HG02610 (cell line): ENCODE measurements at regions not wholly inside any gene's neighbourhood (a gene's known extent, or its start where the extent isn't known, plus 50 kb on each side); places are given as distances from the start of the nearest gene placed in this dataset.

Source experiments
- ATAC-seq: cut with Tn5 transposase; IDR thresholded peaks from one replicate; pipeline ENCODE4 v1.9.1; 2021; ENCODE audit warnings: mild to moderate bottlenecking, moderate library complexity; ENCODE audit not compliant: unreplicated experiment

DNA sequence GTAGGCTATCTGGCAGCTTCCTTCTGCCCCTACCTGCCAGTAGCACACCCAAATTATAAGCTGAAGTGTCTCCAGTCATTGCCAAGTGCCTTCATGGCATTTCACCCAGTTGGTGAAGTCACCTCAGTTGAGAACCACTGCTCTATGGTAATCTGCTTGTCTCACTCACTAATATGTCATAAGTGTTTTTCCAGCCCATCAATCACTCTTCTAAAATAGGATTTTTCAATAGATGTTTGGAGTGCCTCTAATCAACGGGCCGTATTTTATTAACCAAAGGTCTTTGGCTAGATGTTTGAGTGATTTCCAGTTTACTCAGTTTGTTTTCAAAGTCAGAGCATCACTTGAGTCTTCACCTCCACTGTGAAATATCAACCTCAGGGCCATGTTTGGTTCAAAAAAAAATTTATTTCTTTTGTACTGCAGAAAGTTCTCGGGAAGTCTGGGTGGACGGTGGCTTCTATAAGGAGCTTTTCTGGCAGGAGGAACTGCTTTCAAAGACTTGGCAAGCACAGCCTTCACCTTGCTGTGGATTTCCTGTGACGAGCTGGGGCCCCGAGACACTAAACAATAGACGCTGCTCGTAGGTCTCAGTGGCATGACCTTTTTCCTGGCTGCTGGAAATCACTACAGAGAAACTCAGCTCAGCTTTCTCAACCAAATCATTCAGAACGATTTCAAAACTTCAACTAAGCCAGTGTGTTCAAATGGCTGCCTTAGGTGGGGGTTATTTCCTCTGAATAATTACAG, 95.2 kb upstream of the FOXF1 start:
- no peak for ATAC-seq

DNA sequence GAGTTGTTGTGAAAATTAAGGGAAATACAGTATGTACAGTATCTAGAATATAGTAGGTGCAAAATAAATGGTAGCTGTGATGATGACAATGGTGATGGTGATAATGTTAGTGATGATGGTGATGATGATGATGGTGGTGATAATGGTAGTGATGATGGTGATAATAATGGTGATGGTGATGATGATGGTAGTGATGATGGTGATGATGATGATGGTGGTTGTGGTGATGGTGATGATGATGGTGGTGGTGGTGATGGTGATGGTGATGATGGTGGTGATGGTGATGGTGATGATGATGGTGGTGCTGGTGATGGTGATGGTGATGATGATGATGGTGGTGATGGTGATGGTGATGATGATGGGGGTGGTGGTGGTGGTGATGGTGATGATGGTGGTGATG, 91.3 kb upstream of the FOXF1 start:
- ATAC-seq: no peak

- no peak for ATAC-seq
Observed at GRCh38 chr16:86419518-86419917, 90.8 kb upstream of the FOXF1 start.

DNA sequence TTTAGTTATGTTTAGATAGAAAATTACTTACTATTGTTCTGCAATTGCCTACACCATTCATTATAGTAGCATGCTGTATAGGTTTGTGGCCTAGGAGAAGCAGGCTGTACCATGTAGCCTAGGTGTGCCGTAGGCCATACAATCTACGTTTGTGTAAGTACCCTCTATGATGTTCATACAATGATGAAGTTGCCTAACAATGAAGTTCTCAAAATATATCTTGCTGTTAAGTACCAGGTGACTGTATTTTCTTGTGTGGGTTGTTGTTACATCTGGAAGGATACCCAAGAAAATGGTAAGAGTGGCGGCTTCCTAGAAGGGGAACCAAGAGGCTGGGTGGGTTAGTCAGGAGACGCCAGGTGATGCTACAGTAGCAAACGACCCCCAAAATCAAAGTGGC, 88.3 kb upstream of the FOXF1 start:
- no peak for ATAC-seq

GRCh38 chr16:86424398-86424797, 85.9 kb upstream of the FOXF1 start:
- no peak for ATAC-seq

DNA sequence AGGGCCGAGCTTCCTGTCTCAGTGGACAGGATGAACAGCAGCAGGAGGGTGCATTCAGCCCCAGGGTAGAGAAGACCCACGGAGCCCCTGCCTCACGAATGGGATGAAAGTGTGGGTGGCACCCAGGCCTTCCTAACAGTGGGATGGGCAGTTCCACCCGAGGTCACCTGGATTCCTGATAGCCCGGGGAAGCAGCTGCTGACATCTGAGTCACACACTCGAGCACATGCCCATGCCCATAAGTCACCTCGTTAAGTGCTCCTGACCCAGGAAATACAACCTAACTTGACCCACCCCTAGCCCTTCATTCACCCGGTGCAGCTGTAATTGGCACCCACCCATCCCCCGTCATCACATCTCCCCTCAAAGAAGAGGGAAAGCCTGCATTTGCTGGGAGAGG, 85.3 kb upstream of the FOXF1 start:
- ATAC-seq: no peak

DNA sequence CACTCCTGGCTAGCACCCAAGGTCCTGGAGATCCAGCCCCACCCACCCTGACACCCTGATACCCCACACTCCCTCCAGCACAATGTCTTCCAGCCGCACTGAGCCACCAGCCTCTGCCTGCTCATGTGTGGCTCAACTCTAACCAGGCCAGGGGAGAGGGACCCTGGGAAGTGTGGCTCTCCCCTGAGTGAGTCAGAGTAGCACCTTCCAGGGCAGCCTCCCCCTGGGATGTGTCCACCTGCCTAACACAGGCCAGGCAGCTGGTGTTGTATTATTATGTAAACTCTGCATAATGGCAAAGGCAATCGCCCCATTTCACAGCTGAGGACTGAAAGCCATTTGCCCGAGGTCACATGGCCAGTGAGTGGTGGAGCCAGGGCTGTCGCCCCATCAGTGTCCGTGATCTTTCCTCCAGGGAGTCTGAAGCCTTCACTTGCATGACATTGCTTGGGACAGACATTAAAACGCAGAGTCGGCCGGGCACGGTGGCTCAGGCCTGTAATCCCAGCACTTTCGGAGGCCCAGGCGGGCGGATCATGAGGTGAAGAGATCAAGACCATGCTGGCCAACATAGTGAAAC, 84.2 kb upstream of the FOXF1 start:
- ATAC-seq: no peak

DNA sequence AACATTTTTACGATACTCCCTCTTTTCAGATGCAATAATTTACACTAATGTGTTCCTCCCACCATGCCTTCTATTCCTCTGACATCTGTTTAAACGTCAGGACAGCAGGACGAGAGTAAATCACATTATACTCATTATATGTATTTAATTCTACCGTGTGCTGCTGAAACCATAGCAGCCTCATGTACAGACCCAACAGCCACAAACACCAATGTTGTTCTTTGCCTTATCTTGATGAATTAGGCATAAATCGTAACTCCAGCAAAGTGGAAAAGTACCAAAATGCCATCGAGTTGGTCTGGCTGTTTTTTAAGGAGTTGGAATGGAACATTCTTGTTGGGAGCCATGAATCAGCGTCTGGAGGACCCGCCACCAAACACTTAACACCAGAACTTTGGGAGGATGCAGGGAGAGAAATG, 82.9 kb upstream of the FOXF1 start:
- ATAC-seq: no peak

DNA sequence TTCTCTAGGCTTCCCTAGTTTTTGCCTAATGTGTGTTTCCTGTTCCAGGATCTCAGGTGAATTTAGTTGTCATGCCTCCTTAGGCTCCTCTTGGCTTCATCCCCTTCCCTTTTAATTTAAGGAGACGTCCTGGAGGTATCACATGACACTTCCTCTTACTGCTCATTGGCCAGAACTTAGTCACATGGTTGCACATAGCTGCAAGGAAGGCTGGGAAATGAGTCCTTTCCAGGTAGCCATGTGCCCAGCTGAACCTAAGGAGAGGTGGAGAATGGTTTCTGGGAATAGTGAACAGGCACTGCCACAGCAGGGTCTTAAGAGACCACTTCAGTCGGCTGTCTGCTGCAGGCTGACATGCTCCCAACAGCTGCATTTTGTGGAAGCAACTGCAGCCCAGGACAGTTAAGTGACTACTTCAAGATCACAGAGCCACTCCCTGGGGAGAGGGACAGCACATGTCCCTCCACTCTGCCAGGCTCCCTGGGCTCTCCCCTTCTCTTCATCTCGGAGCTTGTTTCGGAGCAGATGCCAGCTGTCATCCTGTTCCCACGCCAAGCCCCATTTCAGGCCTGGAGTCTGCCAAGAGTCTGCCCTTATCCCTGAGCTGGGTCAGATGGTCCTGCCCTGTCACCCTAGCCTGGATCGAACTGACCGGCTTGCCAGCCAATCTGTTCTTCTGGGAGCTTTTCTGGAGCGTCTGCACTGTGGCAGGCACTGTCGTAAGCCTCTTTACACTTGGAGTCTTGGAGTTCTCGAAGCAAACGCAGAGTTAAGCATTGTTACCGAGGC, 81.4 kb upstream of the FOXF1 start:
- no peak for ATAC-seq

DNA sequence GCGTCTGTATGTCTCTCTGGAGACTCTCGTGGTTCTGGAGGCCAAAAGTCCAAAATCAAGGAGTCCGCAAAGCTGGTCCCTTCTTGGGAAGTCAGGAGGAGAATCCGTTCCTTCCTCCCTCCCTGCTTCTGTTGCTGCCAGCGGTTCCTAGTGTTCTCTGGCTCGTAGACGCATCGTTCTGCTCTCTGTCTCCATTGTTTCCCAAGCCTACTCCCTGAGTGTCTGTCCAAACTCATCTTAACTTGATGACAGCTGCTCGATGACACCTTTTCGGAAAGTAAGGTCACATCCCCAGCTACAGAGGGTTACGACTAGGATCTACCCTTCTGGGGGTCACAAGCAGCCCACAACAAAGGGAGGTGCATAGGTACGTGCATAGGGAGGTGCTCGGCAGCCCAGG, 80.7 kb upstream of the FOXF1 start:
- no peak for ATAC-seq

DNA sequence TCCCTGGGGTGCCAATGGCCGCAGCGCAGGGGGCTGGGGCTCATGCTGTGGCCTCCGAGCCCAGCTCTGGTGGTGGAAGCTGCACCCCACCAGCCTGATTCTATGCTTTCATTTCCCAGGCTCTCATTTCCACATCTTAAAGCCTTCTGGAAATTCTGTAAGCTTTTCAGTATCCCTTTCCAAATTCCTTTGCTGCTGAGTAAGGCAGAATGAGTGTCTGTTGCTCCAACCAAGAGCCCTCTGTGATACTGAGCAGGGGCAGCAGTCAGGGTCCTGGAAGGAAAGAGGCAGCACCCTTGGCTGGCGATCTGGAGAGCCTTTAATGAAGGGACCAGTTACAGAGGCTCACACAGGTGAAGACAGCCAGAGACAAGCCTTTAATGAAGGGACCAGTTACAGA, 79.5 kb upstream of the FOXF1 start:
- ATAC-seq: no peak

GRCh38 chr16:86431540-86431939, 78.8 kb upstream of the FOXF1 start:
- ATAC-seq: no peak

GRCh38 chr16:86432048-86432447, 78.3 kb upstream of the FOXF1 start:
- no peak for ATAC-seq

GRCh38 chr16:86432691-86433090, 77.6 kb upstream of the FOXF1 start:
- no peak for ATAC-seq

DNA sequence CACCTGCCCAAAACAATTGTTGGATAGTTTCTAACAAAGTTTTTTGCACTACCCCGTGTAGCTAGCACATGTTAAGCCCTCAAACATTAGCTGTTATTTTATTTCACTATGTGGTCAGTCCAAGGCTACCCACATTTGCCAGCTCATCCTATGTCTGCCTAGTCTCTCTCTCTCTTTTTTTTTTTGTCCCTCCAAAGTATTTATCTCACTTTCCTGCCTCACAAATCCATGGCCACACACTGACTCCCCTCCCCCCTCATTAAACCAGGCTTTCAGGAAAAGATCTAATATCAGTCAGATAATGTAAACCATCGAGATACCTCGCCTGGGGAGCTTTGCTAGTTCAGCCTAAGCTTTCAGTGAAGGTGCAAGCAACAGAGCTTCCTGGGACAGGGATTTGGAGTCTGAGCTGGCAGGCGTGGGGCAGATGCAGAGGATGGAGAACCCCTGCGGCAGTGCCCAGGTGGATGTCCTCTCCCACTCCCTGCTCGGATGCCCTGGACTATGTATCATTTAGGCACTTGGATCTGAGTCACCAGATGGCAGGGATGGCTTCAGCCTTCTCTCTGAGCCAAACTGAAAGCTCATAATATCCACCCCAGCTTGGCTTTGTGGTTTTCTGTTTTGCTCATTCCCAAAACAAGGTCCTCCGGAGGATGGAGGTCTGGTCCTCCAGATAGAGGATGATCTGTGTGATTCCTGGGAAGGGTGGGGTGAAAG, 73.7 kb upstream of the FOXF1 start:
- ATAC-seq: no peak

- ATAC-seq: no peak
Observed at GRCh38 chr16:86437348-86437747, 73.0 kb upstream of the FOXF1 start.

- no peak for ATAC-seq
Observed at GRCh38 chr16:86442703-86443102, 67.6 kb upstream of the FOXF1 start.

GRCh38 chr16:86443508-86444147, 66.7 kb upstream of the FOXF1 start:
- no peak for ATAC-seq

GRCh38 chr16:86444261-86444660, 66.1 kb upstream of the FOXF1 start:
- no peak for ATAC-seq

DNA sequence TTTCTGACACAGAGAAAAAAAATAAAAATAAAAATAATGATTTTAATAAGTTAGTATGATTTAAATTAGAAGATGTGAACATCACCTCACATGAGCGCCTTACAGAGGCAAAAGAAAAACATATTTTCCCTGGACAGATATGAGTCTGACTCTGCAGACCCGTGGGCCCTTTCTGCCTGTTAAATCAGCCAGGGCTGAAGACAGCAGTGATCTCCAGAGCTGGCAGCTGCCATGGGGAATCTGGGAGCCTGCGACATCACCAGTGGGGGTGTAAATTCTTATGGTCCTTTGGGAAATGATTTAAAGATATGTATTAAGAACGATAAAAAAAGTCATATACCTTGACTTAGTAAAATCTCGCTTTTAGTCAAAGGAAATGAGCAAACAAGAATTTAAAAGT, 65.7 kb upstream of the FOXF1 start:
- ATAC-seq: no peak

DNA sequence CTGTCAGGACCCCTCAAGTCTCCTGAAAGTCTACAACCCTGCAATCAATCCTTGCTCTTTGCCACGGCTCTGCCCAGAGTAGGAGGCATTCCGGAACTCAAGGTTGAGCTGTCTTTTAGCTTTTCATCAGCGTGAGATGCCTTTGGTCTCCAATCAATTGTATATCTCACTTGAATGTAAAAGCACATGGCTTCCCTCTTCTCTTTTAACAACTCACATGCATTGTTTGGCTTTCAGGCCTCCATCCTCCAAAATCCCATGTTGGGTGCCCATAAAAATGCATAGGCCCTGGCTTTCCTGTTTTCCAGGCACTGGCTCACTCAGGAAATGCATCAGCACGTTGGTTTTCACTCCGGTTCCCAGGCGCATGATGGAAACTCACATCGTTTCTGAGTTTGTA, 64.0 kb upstream of the FOXF1 start:
- no peak for ATAC-seq
